Choroid plexus epithelial cell (primary cell): ENCODE measurements at regions not wholly inside any gene's neighbourhood (a gene's known extent, or its start where the extent isn't known, plus 50 kb on each side); places are given as distances from the start of the nearest gene placed in this dataset.
"Not testable (repeated sequence)": the region's sequence is repeated elsewhere in the genome, so short reads cannot be mapped to it uniquely, and the experiment has no call there.

Source experiments
- DNase-seq: peaks from one replicate; pipeline ENCODE4 v3.0.0-alpha.2; 2010; ENCODE audit warnings: low read depth
- H3K4me3 ChIP-seq: 2 replicates; pipeline ENCODE4 v1.5.1; 2011; ENCODE audit warnings: low read depth, mild to moderate bottlenecking, control low read depth, low read length, moderate library complexity
- TF ChIP-seq, protein P1 (sequence below): conservative IDR thresholded peaks from 2 replicates; pipeline ENCODE4 v1.5.1; 2011; ENCODE audit warnings: low read depth, mild to moderate bottlenecking, control low read depth, inconsistent platforms, low read length, moderate library complexity

DNA sequence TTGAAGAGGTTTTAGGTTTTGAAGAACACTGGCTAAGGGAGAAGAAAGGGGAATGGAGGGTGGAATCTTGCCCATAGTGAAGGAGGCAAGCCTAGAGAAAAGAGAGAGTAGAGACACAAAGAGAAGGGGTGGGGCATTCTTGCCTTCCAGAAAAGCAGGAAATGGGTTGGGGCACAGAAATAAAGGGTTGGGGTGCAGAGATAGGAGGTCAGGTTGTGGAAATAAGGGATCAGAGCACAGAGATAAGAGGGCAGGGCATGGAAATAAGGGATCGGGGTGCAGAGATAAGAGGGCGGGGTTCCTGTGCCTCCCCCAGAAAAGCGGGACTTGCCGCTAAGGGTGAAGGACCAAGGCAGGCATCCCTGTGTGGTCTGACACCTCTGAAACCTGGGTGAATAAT, 69.9 kb downstream of the ALG1L2 start:
- DNase-seq, H3K4me3 ChIP-seq: not testable (repeated sequence)

- DNase-seq, H3K4me3 ChIP-seq: not testable (repeated sequence)
Measured at GRCh38 chr3:130153247-130153646, 71.6 kb downstream of the ALG1L2 start.

DNA sequence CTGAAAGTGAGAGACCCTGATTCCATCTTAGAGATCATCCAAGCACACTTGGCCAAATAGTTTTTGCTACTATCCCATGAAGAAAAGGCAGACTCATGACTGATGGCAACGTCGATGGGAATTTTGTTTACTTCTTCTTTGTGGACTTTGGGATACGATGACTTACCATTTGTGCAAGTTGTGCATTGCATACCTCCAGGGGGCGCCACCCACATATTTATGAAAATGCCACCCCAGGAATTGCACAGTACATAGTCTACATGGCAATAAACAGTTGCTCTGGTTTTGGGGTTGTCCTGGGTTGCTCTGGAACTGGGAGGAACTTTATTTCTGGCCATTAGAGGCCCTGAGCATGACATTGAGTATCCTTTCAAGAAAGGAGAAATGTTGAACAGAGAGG, 73.8 kb downstream of the ALG1L2 start:
- not testable (repeated sequence) for H3K4me3 ChIP-seq, DNase-seq

GRCh38 chr3:130166856-130167255, 85.2 kb downstream of the ALG1L2 start:
- not testable (repeated sequence) for DNase-seq, H3K4me3 ChIP-seq

GRCh38 chr3:130175195-130175594, 93.6 kb downstream of the ALG1L2 start:
- not testable (repeated sequence) for H3K4me3 ChIP-seq, DNase-seq

- H3K4me3 ChIP-seq, DNase-seq: not testable (repeated sequence)
Measured at GRCh38 chr3:130176476-130177256, 95.0 kb downstream of the ALG1L2 start.

GRCh38 chr3:130178835-130179234, 97.2 kb downstream of the ALG1L2 start:
- not testable (repeated sequence) for DNase-seq, H3K4me3 ChIP-seq

DNA sequence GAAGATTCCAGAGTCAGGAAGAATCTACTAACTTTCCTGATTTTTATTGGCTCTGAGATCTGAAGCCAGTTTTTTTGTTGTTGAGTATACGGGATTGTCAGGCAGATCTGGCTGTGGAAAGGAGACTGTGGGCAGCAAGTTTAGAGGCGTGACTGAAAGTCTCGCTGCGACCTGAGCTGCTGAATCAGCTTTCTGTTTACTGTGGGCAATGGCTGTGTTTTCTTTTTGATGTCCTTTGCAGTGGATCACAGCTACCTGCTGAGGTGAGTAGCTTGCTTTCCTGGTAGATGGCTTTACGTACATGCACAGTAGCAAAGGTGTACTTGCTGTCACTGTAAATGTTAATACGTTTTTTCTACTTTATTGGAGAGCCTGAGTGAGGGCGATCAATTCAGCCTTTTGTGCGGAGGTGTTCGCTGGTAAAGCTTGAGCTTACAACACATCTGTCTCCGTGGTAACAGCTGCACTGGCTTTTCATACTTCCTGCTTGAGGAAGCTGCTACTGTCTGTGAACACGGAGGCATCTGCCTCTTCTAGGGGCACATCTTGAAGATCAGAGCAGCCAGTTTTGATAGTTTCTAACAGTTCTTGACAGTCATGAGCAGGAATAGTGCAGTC, 97.8 kb downstream of the ALG1L2 start:
- peak; percentile 20 for DNase-seq
- H3K4me3 ChIP-seq: peak overlapping the region; percentile 43

- H3K4me3 ChIP-seq, DNase-seq: not testable (repeated sequence)
Measured at GRCh38 chr3:130182475-130182874, 100.8 kb downstream of the ALG1L2 start.

GRCh38 chr3:130183689-130184088, 102.1 kb downstream of the ALG1L2 start:
- H3K4me3 ChIP-seq, DNase-seq: not testable (repeated sequence)

DNA sequence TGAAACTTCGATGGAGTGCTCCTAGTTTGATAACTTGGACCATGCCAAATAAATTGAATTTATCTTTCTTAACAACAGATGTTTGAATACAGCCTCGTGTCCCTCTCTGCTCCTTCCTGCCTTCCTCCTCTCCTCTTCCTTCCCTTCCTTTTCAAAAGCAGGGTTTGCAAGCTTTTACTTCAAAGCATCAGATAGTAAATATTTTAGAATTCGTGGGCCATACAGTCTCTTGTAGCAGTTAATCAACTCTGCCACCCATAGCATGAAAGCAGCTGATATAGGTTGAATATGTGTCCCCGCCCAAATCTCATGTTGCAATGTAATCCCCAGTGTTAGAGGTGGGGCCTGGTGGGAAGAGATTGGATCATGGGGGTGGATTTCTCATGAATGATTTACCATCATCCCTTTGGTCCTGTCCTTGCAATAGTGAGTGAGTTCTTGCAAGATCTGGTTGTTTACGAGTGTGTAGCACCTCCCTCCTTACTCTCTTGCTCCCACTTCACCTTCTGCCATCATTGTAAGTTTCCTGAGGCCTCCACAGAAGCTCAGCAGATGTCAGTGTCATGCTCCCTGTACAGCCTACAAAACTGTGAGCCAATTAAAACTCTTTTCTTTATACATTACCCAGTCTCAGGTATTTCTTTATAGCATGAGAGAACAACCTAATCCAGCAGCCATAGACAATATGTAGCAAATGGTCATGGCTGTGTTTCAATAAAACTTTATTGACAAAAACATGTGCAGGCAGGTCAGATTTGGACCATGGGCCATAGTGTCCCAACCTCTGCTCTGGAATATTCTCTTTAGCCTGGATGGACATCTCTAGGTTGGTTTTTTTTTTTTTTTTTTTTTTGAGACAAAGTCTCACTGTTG, 102.8 kb downstream of the ALG1L2 start:
- H3K4me3 ChIP-seq, DNase-seq: not testable (repeated sequence)

- H3K4me3 ChIP-seq, DNase-seq: not testable (repeated sequence)
Measured at GRCh38 chr3:130201272-130201671, 119.6 kb downstream of the ALG1L2 start.

DNA sequence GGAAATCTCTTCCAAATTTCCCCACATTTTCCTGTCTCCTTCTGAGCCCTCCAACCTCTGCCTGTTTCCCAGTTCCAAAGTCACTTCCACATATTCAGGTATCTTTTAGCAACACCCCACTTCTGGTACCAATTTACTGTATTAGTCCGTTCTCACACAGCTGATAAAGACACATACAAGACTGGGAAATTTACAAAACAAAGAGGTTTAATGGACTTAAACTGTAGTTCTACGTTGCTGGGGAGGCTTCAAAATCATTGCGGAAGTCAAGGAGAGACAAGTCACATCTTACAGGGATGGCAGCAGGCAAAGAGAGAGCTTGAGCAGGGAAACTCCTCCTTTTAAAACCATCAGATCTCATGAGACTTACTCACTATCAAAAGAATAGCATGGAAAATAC, 122.0 kb downstream of the ALG1L2 start:
- DNase-seq, H3K4me3 ChIP-seq: not testable (repeated sequence)

DNA sequence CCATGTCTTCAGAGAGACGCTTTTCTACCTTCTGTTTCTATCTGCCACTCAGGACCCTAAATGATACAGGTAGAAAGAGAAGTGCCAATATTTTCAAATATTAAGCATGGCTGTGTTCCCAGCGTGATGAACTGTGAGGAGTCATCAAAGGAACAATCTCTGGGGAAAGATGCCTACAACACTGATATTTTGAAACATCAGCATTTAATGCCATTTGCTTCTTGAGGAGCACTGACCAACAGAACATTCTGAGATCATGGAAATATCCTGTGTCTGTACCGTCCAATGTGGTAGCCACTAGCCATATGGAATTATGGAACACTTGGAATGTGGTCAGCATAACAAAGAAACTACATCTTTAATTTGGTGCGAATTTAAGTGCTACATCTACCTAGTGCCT, 117.9 kb upstream of the COL6A5 start:
- TF ChIP-seq, protein P1, sequence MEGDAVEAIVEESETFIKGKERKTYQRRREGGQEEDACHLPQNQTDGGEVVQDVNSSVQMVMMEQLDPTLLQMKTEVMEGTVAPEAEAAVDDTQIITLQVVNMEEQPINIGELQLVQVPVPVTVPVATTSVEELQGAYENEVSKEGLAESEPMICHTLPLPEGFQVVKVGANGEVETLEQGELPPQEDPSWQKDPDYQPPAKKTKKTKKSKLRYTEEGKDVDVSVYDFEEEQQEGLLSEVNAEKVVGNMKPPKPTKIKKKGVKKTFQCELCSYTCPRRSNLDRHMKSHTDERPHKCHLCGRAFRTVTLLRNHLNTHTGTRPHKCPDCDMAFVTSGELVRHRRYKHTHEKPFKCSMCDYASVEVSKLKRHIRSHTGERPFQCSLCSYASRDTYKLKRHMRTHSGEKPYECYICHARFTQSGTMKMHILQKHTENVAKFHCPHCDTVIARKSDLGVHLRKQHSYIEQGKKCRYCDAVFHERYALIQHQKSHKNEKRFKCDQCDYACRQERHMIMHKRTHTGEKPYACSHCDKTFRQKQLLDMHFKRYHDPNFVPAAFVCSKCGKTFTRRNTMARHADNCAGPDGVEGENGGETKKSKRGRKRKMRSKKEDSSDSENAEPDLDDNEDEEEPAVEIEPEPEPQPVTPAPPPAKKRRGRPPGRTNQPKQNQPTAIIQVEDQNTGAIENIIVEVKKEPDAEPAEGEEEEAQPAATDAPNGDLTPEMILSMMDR: no peak
- no peak for DNase-seq
- H3K4me3 ChIP-seq: no peak overlapping the region
